ENCODE measurements at regions not wholly inside any gene's neighbourhood (a gene's known extent, or its start where the extent isn't known, plus 50 kb on each side); places are given as distances from the start of the nearest gene placed in this dataset.

DNA sequence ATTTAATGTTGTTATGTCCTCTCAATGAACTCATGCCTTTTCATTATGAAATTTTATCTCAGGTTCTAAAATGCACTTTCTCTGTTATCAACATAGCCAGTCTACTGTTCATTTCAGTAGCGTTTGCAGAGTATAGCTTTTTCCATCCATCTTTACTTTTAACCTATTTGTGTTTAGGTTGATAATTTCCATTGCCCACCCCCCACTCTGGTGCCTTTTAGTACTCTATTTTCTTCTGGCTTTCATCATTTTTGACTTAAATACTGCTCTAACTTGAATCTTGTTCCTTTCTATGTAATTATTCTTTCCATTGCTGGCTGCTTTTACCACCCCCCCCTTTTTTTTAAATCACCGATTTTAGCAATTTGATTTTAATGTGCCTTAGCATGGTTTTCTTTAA lies 585.0 kb upstream of the LRATD1 start:
- no peak for TF ChIP-seq FOXK2 (IDR thresholded peaks at IDR 0.05)
- no peak for TF ChIP-seq TARDBP (IDR thresholded peaks at IDR 0.05)
- no peak for TF ChIP-seq CTBP1 (IDR thresholded peaks at IDR 0.05; ENCODE audit: borderline replicate concordance)

All from HEK293T (cell line).